ENCODE measurements at regions not wholly inside any gene's neighbourhood (a gene's known extent, or its start where the extent isn't known, plus 50 kb on each side); places are given as distances from the start of the nearest gene placed in this dataset.

DNA sequence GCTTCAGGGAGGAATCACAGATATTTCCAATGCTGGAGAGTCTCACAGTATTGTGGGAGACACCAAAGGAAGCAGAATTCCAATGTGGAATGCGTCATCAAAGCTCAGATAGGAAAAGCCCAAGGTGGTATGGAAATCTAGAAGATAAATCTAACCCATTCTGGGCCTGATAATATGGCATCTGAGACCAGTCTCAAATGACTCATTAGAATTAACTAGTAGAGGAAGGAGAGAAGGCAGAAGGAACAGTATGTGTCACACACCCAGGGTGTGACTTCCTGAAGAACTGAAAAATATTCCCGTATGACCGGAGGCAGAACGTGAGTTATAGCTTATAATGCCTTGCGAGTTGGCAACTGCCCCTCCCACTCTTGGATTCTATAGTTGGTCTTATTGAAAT lies 499.2 kb downstream of the PLPP3 start:
- TF ChIP-seq FOS (IDR thresholded peaks at IDR 0.05; ENCODE audit: borderline replicate concordance, extremely low read depth, insufficient read length) (no peak), CREM (IDR thresholded peaks at IDR 0.05; ENCODE audit: low read depth) (no peak), NFYB (IDR thresholded peaks at IDR 0.05; ENCODE audit: insufficient read depth, low read depth, low read length) (no peak), SREBF2 (IDR thresholded peaks at IDR 0.05; ENCODE audit: low read length) (no peak)
